ENCODE measurements at regions not wholly inside any gene's neighbourhood (a gene's known extent, or its start where the extent isn't known, plus 50 kb on each side); places are given as distances from the start of the nearest gene placed in this dataset.
A peak's percentile ranks its signal among the peaks of the same experiment; 100 is the strongest.

DNA sequence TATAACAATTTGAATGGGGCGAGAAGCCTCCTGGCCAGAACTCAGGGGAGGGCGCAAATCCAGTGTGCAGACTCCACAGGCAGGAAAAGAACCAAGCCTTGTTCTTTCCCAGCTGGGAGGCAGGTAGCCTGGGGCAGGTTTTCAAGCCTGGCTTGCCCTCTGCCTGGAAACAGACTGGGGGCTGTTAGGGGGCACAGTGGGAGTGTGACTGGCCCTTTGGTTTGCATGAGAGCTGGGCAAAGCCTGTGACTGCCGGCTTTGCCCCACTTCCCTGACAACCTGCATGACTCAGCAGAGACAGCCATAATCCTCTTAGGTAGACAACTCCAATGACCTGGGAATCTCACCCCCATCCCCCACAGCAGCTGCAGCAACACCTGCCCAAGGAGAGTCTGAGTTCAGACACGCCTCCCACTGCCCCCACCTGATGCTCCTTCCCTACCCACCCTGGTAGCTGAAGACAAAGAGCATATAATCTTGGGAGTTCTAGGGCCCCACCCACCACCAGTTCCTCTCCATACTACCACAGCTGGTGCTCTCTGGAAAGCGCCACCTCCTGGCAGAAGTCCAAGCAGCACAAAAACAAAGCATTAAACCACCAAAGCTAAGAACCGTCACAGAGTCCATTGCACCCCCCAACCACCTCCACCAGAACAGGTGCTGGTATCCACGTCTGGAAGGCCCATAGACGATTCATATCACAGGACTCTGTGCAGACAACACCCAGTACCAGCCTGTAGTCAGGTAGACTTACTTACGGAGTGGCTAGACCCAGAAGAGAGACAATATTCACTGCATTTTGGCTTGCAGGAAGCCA, 402.5 kb downstream of the STK39 start:
- TF ChIP-seq POLR2A (IDR thresholded peaks at IDR 0.05; ENCODE audit: control extremely low read depth in 1 of 2, low read depth in 2 of 2, low read length in 2 of 2): no peak
- no peak for TF ChIP-seq PHF8 (conservative IDR thresholded peaks at IDR 0.05; ENCODE audit: low read depth, low read length)
- peak; percentile 35 to 51; a peak in 3 of 4 replicates for TF ChIP-seq RAD21 (IDR thresholded peaks at IDR 0.05 in 1 of 2, conservative IDR thresholded peaks at IDR 0.05 in 1 of 2; ENCODE audit: low read depth in 2 of 2, low read length in 2 of 2)
- no peak for TF ChIP-seq EZH2 (IDR thresholded peaks at IDR 0.05; ENCODE audit: low read depth, low read length, severe bottlenecking)
- TF ChIP-seq, protein P1, sequence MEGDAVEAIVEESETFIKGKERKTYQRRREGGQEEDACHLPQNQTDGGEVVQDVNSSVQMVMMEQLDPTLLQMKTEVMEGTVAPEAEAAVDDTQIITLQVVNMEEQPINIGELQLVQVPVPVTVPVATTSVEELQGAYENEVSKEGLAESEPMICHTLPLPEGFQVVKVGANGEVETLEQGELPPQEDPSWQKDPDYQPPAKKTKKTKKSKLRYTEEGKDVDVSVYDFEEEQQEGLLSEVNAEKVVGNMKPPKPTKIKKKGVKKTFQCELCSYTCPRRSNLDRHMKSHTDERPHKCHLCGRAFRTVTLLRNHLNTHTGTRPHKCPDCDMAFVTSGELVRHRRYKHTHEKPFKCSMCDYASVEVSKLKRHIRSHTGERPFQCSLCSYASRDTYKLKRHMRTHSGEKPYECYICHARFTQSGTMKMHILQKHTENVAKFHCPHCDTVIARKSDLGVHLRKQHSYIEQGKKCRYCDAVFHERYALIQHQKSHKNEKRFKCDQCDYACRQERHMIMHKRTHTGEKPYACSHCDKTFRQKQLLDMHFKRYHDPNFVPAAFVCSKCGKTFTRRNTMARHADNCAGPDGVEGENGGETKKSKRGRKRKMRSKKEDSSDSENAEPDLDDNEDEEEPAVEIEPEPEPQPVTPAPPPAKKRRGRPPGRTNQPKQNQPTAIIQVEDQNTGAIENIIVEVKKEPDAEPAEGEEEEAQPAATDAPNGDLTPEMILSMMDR (IDR thresholded peaks at IDR 0.05; ENCODE audit: control extremely low read depth in 1 of 3, insufficient read depth in 1 of 3, low read depth in 1 of 3, low read length in 3 of 3): peak; percentile 26 to 42 (median 41)
- no peak for TF ChIP-seq TAF1 (IDR thresholded peaks at IDR 0.05; ENCODE audit: low read depth, low read length)
- TF ChIP-seq EP300 (IDR thresholded peaks at IDR 0.05; ENCODE audit: borderline replicate concordance in 1 of 2, low read depth in 2 of 2, low read length in 2 of 2): no peak
- TF ChIP-seq YY1 (IDR thresholded peaks at IDR 0.05; ENCODE audit: low read depth, low read length): no peak
- TF ChIP-seq RXRA (IDR thresholded peaks at IDR 0.05; ENCODE audit: insufficient read depth, low read depth, low read length): no peak
- TF ChIP-seq, protein P2, sequence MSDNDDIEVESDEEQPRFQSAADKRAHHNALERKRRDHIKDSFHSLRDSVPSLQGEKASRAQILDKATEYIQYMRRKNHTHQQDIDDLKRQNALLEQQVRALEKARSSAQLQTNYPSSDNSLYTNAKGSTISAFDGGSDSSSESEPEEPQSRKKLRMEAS (IDR thresholded peaks at IDR 0.05): no peak
- no peak for TF ChIP-seq GABPA (IDR thresholded peaks at IDR 0.05; ENCODE audit: borderline replicate concordance, insufficient read depth, low read length)
- TF ChIP-seq SUZ12 (IDR thresholded peaks at IDR 0.05; ENCODE audit: low read length): no peak
- TF ChIP-seq, protein P3, sequence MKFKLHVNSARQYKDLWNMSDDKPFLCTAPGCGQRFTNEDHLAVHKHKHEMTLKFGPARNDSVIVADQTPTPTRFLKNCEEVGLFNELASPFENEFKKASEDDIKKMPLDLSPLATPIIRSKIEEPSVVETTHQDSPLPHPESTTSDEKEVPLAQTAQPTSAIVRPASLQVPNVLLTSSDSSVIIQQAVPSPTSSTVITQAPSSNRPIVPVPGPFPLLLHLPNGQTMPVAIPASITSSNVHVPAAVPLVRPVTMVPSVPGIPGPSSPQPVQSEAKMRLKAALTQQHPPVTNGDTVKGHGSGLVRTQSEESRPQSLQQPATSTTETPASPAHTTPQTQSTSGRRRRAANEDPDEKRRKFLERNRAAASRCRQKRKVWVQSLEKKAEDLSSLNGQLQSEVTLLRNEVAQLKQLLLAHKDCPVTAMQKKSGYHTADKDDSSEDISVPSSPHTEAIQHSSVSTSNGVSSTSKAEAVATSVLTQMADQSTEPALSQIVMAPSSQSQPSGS (IDR thresholded peaks at IDR 0.05; ENCODE audit: low read length): no peak
- TF ChIP-seq HDAC2 (IDR thresholded peaks at IDR 0.05; ENCODE audit: borderline replicate concordance in 1 of 2, low read depth in 2 of 2, low read length in 2 of 2): no peak
